HG03280 (cell line): ENCODE measurements at regions not wholly inside any gene's neighbourhood (a gene's known extent, or its start where the extent isn't known, plus 50 kb on each side); places are given as distances from the start of the nearest gene placed in this dataset.
"Not testable (repeated sequence)": the region's sequence is repeated elsewhere in the genome, so short reads cannot be mapped to it uniquely, and the experiment has no call there.

Experiments used
- ATAC-seq: cut with Tn5 transposase; IDR thresholded peaks from one replicate; pipeline ENCODE4 v1.9.1; 2021; ENCODE audit warnings: mild to moderate bottlenecking, moderate library complexity; ENCODE audit not compliant: unreplicated experiment

DNA sequence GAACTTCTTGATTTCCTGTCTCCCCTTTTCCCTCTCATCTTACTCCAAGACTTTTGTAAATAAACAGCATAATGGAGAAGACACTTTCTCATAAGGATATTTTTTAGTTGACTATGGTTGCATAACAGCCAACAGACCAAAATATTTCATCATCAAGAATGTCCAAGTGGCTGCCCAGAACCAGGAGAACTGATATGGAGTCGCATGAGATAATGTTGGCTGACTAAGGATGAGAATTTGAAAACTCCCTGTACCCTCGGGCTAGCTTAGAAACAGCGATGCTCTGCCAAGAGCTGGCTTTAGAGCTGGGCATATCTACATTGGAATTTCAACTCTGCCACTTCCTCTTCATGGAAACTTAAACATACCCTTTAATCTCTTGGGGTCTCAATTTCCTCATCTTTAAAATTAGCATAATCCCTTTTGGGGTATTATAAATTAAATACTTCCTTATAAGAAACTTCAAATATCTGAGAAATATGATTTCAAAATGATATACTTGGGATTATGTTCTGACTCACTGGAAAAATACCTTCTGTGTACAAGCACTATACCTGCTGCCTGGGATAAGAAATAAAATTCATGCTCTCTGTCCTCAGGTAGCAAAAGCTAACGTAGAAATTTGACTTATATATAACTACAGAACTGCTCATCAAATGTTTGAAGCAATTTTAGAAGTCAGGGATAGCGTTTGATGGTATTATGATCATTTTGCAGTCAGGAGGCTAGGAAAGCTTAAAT is 777.3 kb downstream of the LTN1 start:
- ATAC-seq = no peak

DNA sequence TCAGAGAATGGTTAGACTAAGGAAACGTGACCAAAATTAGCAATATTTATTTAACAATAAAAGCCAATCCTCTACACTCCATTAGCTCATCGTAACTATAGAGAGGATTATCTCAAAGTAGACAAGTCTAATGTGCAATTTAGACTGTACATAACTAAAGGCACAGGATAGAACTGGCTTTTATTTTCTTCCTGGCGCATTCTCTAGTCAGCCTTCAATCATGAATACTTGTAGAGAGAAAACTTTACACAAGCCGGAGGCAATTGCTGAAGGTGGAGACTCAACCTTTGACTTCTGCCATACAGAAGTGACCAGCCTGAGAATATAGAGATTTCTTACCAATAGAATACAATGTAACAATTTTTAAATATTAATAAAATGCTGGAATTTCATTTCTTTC is 777.9 kb downstream of the LTN1 start:
- ATAC-seq = no peak

DNA sequence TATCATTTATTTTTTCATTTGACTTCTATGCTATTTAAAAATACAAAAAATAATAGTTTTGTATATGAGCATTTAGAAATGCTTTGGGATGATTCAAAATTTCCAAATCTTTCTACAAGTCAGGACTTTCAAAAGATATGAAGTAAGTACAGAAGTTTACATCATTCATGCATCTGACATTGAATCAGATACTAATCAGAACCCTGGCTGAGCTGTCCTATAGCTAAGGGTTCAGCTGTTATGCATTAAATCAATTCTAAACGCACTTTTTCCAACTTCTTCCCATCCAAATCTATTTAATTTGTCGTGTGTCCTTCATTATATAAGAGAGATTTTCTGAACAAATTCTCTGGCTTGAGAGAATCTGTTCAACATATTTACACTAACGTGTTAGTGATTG is 779.4 kb downstream of the LTN1 start:
- no peak for ATAC-seq

DNA sequence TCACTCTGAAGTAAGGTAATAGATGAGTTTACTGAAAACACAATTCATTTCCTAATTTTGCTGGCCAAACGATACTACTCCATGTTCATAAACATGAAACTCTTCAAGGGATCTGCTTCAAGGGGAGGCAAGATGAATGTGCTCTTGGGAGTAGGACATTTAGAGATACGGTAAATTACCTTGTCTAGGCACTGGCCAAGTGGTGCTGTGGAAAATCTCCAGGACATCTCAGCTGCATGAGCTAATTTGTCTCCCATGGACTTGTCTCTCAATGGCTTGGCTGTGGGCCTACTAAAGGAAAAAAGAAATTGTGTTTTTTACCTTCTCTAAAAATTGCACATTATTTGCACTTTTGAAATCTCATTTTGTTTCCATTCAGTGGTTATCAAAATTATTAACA is 780.6 kb downstream of the LTN1 start:
- no peak for ATAC-seq

DNA sequence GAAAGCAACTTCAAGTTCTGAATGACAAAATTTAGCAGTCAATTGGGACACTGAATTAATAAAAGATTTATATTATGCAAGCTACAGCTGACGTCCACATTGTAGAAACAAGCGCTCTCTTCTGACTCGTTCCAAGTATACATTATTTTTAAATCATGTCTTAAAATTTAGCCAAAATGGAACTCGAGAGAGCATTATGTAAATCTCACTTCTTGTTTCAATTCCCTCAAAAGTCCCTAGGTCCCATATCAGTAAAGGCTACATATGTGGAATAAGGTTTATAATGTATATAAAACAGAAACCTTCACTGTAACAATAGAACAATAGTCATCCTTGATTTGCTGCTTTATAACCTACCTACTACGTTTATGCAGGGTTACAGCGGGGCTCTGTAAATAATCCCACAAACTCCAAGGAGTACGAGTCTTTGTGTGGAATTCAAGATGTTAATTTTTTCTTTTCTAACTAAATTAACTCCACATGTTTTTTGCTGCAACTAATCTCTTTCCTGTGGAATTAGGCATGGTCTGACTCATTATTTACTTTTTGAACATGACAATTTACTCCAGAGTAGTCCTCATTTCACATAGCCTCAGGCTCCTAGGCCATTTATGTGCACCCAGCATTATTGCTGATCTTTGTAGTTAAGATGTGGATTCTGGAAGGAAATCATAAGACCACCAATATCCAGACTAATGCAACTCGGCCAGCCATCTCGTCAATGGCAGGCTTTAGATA is 785.1 kb downstream of the LTN1 start:
- no peak for ATAC-seq

DNA sequence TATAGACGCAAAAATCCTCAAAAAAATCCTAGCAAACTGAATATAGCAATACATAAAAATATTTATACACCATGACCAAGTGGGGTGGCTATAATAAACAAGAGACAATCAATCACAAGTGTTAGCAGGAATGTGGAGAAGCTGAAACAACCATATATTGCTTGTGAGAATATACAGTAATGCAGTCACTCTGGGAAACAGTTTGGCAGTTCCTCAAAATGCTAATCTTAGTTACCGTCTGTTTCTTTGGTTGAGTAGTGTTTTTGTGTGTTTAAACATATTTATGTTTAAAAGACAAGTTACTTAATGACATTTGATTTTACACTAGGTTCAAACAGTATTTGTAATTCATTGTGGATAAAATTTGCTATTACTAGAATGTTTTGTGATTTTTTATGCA is 792.0 kb downstream of the LTN1 start:
- no peak for ATAC-seq

DNA sequence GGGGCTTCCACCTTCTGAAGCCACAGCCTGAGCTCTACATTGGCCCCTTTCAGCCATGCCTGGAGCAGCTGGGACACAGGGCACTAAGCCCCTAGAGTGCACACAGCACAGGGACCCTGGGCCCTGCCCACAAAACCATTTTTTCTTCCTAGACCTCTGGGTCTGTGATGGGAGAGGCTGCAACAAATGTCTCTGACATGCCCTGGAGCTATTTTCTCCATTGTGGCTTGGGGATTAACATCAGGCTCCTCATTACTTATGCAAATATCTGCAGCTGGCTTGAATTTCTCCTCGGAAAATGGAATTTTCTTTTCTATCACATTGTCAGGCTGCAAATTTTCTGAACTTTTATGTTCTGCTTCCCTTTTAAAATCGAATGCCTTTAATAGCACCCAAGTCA is 795.7 kb downstream of the LTN1 start:
- no peak for ATAC-seq

DNA sequence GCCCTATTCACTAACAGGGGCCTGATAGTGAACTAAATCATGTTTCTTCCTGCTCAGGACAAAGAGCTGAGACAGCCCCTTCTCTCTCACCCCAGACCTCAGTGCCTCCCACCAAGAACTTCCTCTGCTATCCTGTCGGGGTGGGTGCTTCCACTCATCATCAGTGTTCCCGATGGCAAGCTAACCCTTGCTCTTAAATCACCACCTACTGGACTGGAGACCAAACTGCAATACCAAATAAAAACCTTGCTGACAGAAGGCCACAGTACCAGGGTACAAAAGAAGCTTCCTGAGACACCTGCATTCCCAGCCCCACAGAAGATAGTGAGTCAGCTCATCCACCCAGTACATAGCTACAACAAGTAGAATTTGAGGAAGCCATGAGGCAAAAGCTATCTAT is 799.5 kb downstream of the LTN1 start:
- no peak for ATAC-seq

DNA sequence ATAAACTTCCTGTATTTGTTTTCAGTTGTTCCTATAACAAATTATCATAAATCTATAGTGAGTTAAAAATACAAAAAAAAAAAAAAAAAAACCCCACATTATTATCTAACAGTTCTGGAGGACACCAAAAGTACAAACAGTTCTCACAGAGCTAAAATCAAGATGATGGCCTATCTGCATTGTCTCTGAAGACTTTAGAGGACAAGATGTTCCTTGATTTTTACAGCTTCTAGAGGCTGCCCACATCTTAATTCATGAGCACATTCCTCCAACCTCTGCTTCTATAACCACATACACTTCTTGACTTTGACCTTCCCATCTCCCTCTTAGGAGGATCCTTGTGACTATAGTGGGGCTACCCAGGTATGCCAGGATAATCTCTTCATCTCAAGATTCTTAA is 806.1 kb downstream of the LTN1 start:
- ATAC-seq = no peak

DNA sequence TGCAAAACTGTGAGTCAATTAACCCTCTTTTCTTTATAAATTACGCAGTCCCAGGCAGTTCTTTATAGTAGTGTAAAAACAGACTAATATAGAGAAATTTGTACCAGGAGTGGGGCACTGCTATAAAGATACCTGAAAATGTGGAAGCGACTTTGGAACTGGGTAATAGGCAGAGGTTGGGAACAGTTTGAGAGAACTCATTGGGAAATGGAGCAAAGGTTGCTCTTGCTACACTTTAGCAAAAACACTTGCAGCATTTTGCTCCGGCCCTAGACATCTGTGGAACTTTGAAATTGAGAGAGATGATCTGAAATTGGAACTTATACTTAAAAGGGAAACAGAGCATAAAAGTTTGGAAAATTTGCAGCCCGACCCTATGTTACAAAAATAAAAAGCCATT is 810.9 kb downstream of the LTN1 start:
- ATAC-seq = no peak

DNA sequence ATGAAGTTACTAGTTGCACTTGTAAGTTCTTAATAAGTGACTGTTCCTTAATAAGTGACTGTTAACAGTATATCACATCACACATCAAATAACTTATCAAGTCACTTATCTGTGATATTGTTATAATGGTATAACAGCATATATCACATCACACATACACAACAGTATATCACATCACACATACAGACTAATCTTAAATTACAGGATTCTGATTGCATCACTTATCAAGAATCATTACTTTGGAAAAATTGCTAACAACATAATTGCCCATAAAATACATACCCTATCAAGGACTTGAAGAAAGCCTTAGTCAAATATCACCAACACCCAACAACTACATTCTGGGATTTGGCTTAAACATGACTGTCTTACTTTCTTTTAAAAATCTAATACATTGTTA is 813.5 kb downstream of the LTN1 start:
- no peak for ATAC-seq

DNA sequence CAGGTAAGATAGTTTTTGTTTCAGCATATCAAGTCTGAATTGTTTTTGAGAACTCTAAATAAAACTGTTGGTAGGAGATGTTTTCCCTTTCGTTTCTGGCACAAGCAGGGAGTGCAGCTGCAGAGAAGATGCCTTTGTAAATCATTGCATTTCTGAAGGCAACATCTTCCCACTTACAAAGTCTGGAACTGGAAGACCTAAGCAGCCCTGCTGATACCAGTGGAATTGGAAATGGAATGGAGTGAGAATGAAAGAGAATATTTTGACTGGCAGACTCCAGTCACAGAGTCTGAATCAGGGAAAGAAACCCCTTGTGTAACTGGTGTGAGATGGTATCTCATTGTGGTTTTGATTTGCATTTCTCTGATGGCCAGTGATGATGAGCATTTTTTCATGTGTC is 815.6 kb downstream of the LTN1 start:
- ATAC-seq = no peak

DNA sequence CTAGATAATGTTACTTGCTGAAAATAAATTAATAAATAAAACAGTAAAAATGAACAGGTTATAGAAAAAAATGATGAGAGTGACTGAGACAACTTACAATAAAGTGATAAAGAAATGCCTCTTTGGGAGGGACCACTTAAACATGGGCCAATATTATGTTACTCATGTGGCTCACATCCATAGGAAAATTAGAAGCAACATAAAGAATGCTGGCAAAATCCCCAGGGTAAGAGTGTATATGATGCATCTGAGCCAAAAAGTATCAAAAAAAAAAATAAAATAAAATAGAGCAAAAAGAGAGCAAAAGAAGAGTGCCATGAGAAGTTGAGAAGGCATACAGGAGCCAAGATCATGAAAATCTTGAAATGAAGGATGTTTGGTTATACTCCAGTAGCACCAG is 818.0 kb downstream of the LTN1 start:
- no peak for ATAC-seq

DNA sequence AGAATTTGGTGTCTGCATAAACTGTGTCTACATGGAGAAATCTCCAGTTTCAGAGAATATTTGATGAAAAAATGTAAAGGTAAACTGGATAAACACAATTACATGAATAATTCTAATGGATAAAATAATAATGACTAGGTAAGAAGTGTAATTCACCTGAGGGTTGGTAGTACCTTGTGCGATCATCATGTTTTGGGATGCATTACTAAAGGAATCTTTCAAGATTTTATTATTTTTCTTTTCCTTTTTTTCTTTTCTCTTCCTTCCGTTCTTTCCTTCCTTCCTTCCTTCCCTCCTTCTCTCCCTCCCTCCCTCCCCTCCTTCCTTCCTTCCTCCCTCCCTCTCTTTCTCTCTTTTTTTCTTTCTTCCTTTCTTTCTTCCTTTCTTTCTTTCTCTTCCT is 818.7 kb downstream of the LTN1 start:
- ATAC-seq = no peak

DNA sequence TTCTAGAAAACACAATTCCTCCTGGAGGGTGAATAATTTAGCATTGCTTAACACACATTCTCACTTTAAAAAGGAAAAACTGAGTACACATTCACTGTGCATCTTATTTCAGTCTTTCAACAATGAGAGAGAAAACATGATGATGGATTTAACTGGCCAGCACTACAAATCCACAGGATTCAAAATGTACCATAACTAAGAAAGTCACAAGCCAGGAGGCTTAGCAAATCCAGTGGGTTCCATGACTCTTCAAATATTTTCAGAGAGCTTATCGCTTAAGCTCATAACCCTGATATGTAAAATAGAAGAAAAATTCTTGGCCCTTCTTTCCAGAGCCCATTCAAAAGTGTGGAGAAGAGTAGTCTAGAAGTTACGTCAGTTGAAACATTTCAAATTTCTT is 820.3 kb downstream of the LTN1 start:
- ATAC-seq = no peak

DNA sequence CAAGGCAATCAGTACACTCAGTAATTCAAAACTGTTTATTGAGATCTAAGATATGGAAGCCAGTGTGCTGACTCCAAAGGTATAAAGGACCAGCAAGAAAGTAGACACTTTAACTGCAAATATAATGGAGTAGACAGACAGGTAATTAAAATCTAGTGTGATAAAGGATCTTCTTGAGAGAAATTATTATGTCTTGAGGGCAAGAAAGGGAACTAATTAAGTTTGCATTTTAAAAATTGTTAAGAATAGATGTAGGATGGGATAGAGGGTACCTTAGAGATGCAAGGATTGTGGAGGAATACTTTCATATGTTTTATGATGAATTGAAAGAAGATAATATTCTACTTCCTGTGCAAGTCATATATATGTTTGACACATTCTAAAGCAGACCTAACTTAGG is 825.3 kb downstream of the LTN1 start:
- ATAC-seq = no peak

DNA sequence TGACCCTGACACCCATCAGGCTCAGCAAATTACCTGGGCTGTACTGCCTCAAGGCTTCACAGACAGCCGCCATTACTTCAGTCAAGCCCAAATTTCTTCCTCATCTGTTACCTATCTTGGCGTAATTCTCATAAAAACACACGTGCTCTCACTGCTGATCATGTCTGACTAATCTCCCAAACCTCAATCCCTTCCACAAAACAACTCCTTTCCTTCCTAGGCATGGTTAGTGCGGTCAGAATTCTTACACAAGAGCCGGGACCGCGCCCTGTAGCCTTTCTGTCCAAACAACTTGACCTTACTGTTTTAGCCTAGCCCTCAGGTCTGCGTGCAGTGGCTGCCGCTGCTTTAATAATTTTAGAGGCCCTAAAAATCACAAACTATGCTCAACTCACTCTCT is 828.2 kb downstream of the LTN1 start:
- ATAC-seq = not testable (repeated sequence)

DNA sequence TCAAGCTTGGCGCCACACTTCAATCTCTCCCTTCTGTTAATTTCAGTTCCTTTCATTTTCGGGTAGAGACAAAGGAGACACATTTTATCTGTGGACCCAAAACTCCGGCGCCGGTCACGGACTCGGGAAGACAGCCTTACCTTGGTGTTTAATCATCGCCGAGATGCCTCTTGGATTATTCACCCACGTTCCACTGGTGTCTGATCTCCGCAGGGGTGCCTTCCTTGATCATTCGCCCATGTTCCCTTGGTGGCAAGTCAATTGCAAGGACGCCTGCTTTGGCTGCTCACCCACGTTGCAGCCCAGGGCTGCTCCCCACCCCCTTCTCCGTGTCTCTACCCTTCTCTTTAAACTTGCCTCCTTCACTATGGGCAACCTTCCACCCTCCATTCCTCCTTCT is 830.6 kb downstream of the LTN1 start:
- ATAC-seq = not testable (repeated sequence)

DNA sequence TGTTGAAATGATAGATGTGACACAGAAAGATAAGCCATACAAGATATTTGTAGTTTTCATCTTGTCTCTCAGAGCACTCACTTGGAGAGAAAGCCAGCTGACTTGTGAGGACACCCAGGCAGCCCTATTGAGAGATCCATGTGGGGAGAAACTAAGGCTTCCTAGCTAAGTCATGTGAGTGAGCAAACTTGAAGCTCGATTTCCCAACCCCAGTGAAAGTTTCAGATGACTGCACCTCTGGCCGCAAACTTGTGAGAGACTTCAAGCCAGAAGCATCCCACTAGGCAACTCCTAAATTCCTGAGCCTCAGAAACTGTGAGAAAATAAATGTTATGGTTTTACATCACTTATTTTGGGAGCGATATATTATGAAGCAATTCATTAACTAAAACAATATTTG is 832.3 kb downstream of the LTN1 start:
- no peak for ATAC-seq

DNA sequence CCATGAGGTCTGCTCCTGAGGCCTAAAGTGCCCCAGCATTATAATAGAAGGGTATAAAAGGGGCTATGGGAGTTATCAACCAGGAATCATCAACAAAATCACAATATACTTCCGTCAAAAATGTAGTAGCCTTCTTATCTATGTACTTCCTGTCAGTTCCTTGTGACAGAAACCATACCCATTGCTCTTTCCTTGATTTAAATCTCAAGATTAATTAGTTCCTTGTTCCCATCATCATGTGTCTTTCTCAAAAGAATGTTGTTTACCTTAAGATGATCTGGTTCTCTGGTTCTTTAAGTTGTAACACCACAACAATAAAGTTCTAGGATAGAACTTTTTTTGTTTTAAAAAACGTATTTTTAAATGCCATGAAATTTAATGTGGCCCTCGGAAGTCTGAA is 833.3 kb downstream of the LTN1 start:
- ATAC-seq = no peak

DNA sequence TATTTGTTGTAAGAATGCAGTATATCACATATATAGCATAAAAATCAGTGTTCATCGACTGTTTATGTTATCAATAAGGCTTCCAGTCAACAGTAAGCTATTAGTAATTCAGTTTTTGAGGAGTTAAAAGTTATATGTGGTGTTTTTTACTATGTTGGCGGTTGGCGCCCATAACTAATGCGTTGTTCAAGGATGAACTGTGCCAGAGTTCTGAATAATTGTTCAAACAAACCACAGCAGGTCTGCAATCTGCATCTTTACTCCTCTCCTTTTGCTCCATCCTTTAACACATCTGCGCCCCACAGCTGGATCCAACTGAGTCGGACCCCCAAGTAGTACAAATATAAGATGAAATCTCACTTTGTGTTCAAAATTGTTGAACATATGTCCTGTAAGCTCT is 836.1 kb downstream of the LTN1 start:
- no peak for ATAC-seq

DNA sequence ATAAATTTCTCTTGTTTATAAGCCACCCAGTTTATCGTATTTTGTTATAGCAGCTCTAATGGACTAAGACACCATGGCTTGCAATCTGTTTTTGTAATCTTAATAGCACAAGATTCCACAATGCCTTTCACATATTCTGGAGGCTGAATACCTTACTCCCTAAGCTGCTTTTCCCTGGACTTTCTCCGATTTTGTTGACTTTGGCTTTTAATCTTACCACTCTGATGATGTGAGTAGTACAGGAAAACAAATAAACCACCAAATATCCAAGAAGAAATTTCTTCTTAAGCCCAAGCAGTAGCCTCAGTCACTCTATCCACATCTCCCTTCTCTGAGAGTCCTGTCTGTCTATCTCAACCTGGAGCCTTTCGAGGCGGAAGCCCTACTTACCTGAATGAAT is 838.6 kb downstream of the LTN1 start:
- ATAC-seq = no peak

DNA sequence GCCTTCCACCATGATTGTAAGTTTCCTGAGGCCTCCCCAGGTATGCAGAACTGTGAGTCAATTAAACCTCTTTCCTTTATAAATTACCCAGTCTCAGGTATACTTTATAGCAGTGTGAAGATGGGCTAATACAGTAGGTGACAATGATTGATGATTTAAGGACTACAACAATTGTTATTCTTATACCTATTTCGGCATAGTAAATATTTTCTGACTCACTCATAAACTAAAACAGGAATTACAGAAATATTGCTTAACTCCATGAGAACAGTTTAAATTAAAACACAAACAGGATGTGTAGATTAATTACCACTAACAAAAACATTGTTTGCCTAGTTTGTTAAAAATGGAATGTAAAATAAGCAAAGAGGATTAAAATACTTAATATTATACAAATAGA is 839.9 kb downstream of the LTN1 start:
- no peak for ATAC-seq
